Choroid plexus epithelial cell (primary cell): ENCODE measurements at regions not wholly inside any gene's neighbourhood (a gene's known extent, or its start where the extent isn't known, plus 50 kb on each side); places are given as distances from the start of the nearest gene placed in this dataset.

Experiments
- DNase-seq: peaks from one replicate; pipeline ENCODE4 v3.0.0-alpha.2; 2010; ENCODE audit warnings: low read depth
- H3K4me3 ChIP-seq: 2 replicates; pipeline ENCODE4 v1.5.1; 2011; ENCODE audit warnings: low read depth, mild to moderate bottlenecking, control low read depth, low read length, moderate library complexity
- CTCF ChIP-seq: conservative IDR thresholded peaks from 2 replicates; pipeline ENCODE4 v1.5.1; 2011; ENCODE audit warnings: low read depth, mild to moderate bottlenecking, control low read depth, inconsistent platforms, low read length, moderate library complexity

- no peak for DNase-seq
Measured at GRCh38 chr21:16504281-16504680, 774.5 kb downstream of the USP25 start.

GRCh38 chr21:16504766-16505165, 775.0 kb downstream of the USP25 start:
- no peak for DNase-seq
- TF ChIP-seq CTCF: no peak
- H3K4me3 ChIP-seq: no peak overlapping the region

More at GRCh38 chr21:16504281-16504680, 774.5 kb downstream of the USP25 start:
- no peak for TF ChIP-seq CTCF
- H3K4me3 ChIP-seq: no peak overlapping the region

GRCh38 chr21:16509476-16509875, 779.7 kb downstream of the USP25 start:
- DNase-seq: peak; percentile 16
- no peak overlapping the region for H3K4me3 ChIP-seq
- TF ChIP-seq CTCF: no peak

- H3K4me3 ChIP-seq: no peak overlapping the region
- TF ChIP-seq CTCF: no peak
- DNase-seq: no peak
Measured at GRCh38 chr21:16514316-16514715, 784.5 kb downstream of the USP25 start.

GRCh38 chr21:16517383-16517782, 787.6 kb downstream of the USP25 start:
- DNase-seq: peak; percentile 66
- no peak for TF ChIP-seq CTCF
- no peak overlapping the region for H3K4me3 ChIP-seq

- no peak for TF ChIP-seq CTCF
- DNase-seq: no peak
- H3K4me3 ChIP-seq: no peak overlapping the region
Measured at GRCh38 chr21:16519036-16519435, 789.3 kb downstream of the USP25 start.

GRCh38 chr21:16519644-16520043, 789.9 kb downstream of the USP25 start:
- DNase-seq: no peak
- no peak overlapping the region for H3K4me3 ChIP-seq
- no peak for TF ChIP-seq CTCF
